Islet precursor cell (in vitro differentiated cells): ENCODE measurements at regions not wholly inside any gene's neighbourhood (a gene's known extent, or its start where the extent isn't known, plus 50 kb on each side); places are given as distances from the start of the nearest gene placed in this dataset.
"Not testable (repeated sequence)": the region's sequence is repeated elsewhere in the genome, so short reads cannot be mapped to it uniquely, and the experiment has no call there.

Experiments
- DNase-seq: peaks from one replicate; pipeline ENCODE4 v3.0.0-alpha.2; 2018

- DNase-seq = no peak
Measured at GRCh38 chr1:190837888-190838287, 360.2 kb upstream of the BRINP3 start.

DNA sequence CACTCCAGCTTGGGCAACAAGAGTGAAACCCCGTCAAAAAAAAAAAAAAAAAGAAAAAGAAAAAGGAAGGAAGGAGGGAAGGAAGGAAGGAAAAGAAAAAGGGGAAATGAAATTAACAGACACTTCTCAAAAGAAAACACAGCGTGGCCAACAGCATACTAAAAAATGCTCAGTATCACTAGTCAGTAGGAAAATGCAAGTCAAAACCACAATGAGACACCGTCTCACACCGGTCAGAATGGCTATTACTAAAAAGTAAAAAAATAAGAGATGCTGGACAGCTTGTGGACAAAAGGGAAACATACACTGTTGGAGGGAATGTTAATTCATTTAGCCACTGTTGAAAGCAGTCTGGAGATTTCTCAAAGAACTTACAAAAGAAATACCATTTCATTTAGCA, 369.5 kb upstream of the BRINP3 start:
- no peak for DNase-seq

- no peak for DNase-seq
Measured at GRCh38 chr1:190849346-190849745, 371.7 kb upstream of the BRINP3 start.

- DNase-seq = no peak
Measured at GRCh38 chr1:190852611-190853010, 374.9 kb upstream of the BRINP3 start.

- DNase-seq = no peak
Measured at GRCh38 chr1:190858140-190858539, 380.5 kb upstream of the BRINP3 start.

DNA sequence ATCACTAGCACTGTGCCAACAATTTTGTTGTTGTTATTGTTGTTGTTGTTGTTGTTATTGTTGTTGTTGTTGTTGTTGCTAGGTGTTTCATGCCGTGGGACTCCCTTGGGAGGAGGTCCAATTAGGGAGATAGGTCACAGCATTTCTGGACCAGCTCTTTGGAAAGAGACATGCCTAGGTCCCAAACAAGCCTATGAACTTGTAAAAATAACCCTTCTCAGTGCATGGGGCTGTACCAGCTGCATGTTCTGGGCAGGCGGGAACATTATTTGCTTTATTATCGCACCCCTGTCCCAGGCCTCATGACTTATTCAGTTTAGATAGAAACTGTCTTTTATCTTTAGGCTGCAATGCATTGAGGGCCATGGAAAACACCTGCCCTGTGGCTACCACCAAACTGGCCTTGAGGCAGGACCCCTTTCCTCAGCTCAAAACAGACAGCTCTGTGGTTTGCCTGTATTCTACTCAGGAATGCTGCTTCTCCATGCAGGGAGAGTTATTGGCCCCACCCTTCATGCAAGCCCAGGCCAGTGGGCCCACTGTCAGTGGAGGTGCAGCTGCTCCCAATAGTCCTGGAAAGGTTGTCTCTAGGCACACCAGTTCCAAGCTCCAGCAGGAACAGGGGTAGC, 386.5 kb upstream of the BRINP3 start:
- peak; percentile 62 for DNase-seq

GRCh38 chr1:190880352-190880751, 402.7 kb upstream of the BRINP3 start:
- no peak for DNase-seq

DNA sequence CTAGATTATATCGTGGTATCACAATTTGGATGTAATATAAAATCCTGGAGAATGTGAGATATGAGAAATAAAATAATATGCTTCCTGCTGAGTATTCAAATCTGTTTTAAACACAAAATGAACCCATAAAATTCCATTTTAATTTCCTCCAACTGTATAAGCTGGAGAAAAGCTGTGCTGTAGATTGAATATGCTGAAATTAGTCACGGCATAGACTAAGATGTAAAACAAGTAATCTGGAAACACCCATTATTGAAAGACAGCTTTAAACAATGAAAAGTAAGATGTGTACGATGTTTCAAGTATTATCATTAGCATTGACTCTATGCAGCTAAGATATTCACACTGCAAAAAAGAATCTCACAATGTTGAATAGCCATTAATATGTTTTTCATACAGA, 403.4 kb upstream of the BRINP3 start:
- no peak for DNase-seq

- no peak for DNase-seq
Measured at GRCh38 chr1:190897233-190897632, 419.6 kb upstream of the BRINP3 start.

DNA sequence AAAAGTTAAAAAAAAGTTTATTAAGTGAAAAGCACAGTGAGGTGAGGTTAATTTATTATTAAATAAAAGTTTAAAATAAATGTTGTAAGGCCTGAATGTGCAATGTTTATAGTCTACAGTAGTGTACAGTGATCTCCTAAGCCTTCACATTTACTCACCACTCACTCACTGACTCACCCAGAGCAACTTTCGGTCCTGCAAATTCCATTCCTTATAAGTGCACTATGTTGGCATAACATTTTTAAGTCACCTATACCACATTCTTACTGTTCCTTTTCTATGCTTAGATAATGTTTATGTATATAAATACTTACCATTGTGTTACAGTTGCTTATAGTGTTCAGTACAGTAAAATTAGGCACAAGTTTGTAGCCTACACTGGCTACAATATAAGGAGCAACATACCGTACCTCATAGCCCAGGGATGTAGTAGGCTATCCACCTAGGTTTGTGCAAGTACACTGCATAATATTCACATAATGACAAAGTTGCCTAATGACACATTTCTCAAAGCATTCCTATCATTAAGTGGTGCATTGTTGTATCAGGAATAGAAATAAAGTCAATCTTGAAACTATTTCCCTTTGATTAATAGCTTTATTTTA, 426.5 kb upstream of the BRINP3 start:
- no peak for DNase-seq

- DNase-seq = no peak
Measured at GRCh38 chr1:190906206-190906725, 428.6 kb upstream of the BRINP3 start.

GRCh38 chr1:190908246-190908645, 430.6 kb upstream of the BRINP3 start:
- DNase-seq = no peak

- no peak for DNase-seq
Measured at GRCh38 chr1:190908691-190909090, 431.0 kb upstream of the BRINP3 start.

DNA sequence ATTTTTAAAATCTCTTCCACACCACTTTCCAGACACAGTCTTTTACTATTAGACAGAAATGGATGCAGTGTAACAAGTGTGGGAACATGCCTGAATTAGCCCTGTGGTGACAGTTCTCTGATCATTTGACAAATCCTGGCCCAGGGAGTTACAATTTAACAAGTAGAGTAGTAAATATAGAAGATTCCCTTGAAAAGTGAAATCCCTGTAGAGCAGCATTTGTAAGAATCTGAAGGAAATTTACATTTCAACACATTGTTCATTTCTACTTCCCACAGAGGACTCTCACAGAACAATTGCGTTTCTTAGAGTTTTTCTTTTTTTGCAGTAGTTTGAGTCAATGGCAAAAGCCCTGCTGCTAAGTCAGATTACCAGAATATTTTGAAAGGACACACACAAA, 458.3 kb upstream of the BRINP3 start:
- no peak for DNase-seq

GRCh38 chr1:190936337-190936736, 458.7 kb upstream of the BRINP3 start:
- DNase-seq = no peak

- no peak for DNase-seq
Measured at GRCh38 chr1:190940951-190941350, 463.3 kb upstream of the BRINP3 start.

GRCh38 chr1:190942475-190942874, 464.8 kb upstream of the BRINP3 start:
- DNase-seq = no peak

DNA sequence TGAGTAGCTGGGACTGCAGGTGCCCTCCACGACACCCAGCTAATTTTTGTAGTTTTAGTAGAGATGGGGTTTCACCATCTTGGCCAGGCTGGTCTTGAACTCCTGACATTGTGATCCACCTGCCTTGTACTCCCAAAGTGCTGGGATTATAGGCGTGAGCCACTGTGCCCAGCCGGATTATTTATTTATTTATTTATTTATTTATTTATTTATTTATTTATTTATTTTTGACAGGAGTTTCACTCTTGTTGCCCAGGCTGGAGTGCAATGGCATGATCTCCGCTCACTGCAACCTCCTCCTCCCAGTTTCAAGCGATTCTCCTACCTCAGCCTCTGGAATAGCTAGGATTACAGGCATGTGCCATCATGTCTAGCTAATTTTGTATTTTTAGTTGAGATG, 466.1 kb upstream of the BRINP3 start:
- not testable (repeated sequence) for DNase-seq

GRCh38 chr1:190949939-190950338, 472.3 kb upstream of the BRINP3 start:
- no peak for DNase-seq

DNA sequence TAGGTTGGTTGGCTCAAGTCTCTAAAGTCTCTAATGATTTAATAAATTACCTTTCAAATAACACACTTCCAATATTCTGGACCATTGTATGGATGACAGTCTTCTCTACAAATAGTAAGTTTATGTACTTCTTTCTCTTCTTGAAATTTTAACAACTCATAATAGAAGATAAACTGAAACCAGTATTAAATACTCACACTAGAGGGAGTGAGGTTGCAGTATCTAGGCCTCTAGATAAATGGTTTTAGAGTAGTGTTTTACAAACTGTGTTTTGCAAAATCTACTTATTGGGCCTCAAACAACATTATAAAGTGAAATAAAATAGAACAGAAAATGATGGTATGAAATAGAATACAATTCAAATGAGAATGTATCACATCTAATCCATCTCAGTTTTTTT, 479.9 kb upstream of the BRINP3 start:
- DNase-seq = no peak

DNA sequence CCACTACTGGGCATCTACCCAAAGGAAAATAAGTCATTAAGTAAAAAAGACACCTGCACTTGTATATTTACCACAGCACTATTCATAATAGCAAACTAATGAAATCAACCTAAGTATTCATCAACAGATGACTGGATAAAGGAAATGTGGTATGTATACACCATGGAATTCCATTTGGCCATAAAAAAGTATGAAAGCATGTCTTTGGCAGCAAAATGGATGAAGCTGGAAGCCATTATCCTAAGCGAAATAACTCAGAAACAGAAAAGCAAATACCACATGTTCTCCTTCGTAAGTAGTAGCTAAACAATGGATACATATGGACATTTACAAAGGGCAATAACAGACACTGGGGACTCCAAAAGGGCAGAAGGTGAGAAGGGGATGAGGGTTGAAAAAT, 485.7 kb upstream of the BRINP3 start:
- no peak for DNase-seq

GRCh38 chr1:190975827-190976226, 498.2 kb upstream of the BRINP3 start:
- no peak for DNase-seq

- DNase-seq = no peak
Measured at GRCh38 chr1:191002768-191003167, 525.1 kb upstream of the BRINP3 start.

DNA sequence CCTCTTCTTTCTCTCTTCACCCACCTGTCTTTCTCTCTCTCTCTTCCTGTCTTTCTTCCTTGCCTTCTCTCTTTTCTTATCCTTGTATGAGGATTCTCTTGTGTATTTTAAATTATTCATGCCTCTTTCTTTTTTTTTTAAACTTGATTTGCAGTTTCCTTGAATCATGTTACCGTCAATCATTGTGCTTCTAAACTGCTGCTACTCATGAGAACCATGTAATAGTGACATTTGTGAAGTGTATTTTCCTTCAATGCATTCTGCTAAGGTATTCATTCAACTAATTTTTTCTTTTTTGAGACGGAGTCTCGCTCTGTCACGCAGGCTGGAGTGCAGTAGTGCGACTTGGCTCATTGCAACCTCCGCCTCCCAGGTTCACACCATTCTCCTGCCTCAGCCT, 539.1 kb upstream of the BRINP3 start:
- no peak for DNase-seq

- DNase-seq = no peak
Measured at GRCh38 chr1:191022856-191023255, 545.2 kb upstream of the BRINP3 start.
